DOHH2 (cell line): ENCODE measurements at regions not wholly inside any gene's neighbourhood (a gene's known extent, or its start where the extent isn't known, plus 50 kb on each side); places are given as distances from the start of the nearest gene placed in this dataset.

ENCODE experiments used
- H3F3A ChIP-seq: fragments of 200-600 bp; sonication (generic), shearing (Covaris generic); 2 replicates; pipeline ENCODE4 v1.6.0; 2016; ENCODE audit warnings: antibody characterized with exemption, mild to moderate bottlenecking; ENCODE audit not compliant: control insufficient read depth, insufficient read depth
- H3K27ac ChIP-seq: fragments of 200-600 bp; sonication (generic); 2 replicates; pipeline ENCODE4 v1.5.1; 2014; ENCODE audit warnings: low read depth, mild to moderate bottlenecking, low read length, moderate library complexity
- H3K27me3 ChIP-seq: fragments of 200-600 bp; sonication (generic); 2 replicates; pipeline ENCODE4 v1.6.1; 2014; ENCODE audit warnings: mild to moderate bottlenecking, low read length, mixed read lengths; ENCODE audit not compliant: control insufficient read depth
- H3K36me3 ChIP-seq: fragments of 200-600 bp; sonication (generic); 2 replicates; pipeline ENCODE4 v1.6.1; 2014; ENCODE audit warnings: mild to moderate bottlenecking, low read length, moderate library complexity, mixed read lengths; ENCODE audit not compliant: control insufficient read depth
- H3K4me1 ChIP-seq: fragments of 200-600 bp; sonication (generic); 2 replicates; pipeline ENCODE4 v1.6.1; 2014; ENCODE audit warnings: mild to moderate bottlenecking, low read length, mixed read lengths; ENCODE audit not compliant: control insufficient read depth
- H3K4me2 ChIP-seq: fragments of 200-600 bp; sonication (generic); 2 replicates; pipeline ENCODE4 v1.6.0; 2014; ENCODE audit warnings: mild to moderate bottlenecking, low read length, moderate library complexity
- H3K4me3 ChIP-seq: fragments of 200-600 bp; sonication (generic); 2 replicates; pipeline ENCODE4 v1.5.1; 2014; ENCODE audit warnings: mild to moderate bottlenecking, low read length, mixed read lengths
- H3K79me2 ChIP-seq: fragments of 200-600 bp; sonication (generic); 2 replicates; pipeline ENCODE4 v1.6.1; 2014; ENCODE audit warnings: mild to moderate bottlenecking, low read length, mixed read lengths; ENCODE audit not compliant: control insufficient read depth
- H3K9me2 ChIP-seq: fragments of 200-600 bp; sonication (generic); replicated peaks from 2 replicates; pipeline ENCODE4 v1.6.1; 2014; ENCODE audit warnings: mild to moderate bottlenecking, low read length, mixed read lengths; ENCODE audit not compliant: control insufficient read depth
- H3K9me3 ChIP-seq: fragments of 200-600 bp; sonication (generic); 2 replicates; pipeline ENCODE4 v1.6.1; 2014; ENCODE audit warnings: antibody characterized with exemption, low read length, mixed read lengths; ENCODE audit not compliant: control insufficient read depth, insufficient read depth
- H4K20me1 ChIP-seq: fragments of 200-600 bp; sonication (generic); 2 replicates; pipeline ENCODE4 v1.6.0; 2014; ENCODE audit warnings: low read depth, mild to moderate bottlenecking, antibody characterized with exemption, low read length, moderate library complexity; ENCODE audit not compliant: control insufficient read depth, insufficient read depth
- EZH2phosphoT487 ChIP-seq: fragments of 200-600 bp; sonication (generic); IDR thresholded peaks from 2 replicates; pipeline ENCODE4 v1.6.1; 2017; ENCODE audit warnings: borderline replicate concordance, mild to moderate bottlenecking, antibody characterized with exemption, low read length, moderate library complexity, mixed read lengths
- TF ChIP-seq, protein P1 (sequence below): fragments of 200-600 bp; sonication (generic); IDR thresholded peaks from one replicate; pipeline ENCODE4 v1.5.1; 2014; ENCODE audit warnings: antibody characterized with exemption, mild to moderate bottlenecking, low read depth, low read length; ENCODE audit not compliant: poor library complexity, severe bottlenecking

GRCh38 chr10:117759266-117759665 lies 216.7 kb downstream of the EMX2 start:
- Histone ChIP-seq H3K27ac (no peak overlapping the region), H3K36me3 (no peaks in the 10 kb centered on the region), H3K4me3 (no peak overlapping the region), H3K4me1 (no peaks in the 10 kb centered on the region), H3F3A (no peaks in the 10 kb centered on the region), H3K79me2 (no peaks in the 10 kb centered on the region), H3K9me2 (no peaks in the 10 kb centered on the region), H3K9me3 (no peaks in the 10 kb centered on the region), H3K27me3 (no peaks in the 10 kb centered on the region), H4K20me1 (no peaks in the 10 kb centered on the region), H3K4me2 (no peak overlapping the region)
- TF ChIP-seq, protein P1, sequence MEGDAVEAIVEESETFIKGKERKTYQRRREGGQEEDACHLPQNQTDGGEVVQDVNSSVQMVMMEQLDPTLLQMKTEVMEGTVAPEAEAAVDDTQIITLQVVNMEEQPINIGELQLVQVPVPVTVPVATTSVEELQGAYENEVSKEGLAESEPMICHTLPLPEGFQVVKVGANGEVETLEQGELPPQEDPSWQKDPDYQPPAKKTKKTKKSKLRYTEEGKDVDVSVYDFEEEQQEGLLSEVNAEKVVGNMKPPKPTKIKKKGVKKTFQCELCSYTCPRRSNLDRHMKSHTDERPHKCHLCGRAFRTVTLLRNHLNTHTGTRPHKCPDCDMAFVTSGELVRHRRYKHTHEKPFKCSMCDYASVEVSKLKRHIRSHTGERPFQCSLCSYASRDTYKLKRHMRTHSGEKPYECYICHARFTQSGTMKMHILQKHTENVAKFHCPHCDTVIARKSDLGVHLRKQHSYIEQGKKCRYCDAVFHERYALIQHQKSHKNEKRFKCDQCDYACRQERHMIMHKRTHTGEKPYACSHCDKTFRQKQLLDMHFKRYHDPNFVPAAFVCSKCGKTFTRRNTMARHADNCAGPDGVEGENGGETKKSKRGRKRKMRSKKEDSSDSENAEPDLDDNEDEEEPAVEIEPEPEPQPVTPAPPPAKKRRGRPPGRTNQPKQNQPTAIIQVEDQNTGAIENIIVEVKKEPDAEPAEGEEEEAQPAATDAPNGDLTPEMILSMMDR: no peak
- no peak for TF ChIP-seq EZH2phosphoT487

GRCh38 chr10:117761695-117762094 lies 219.1 kb downstream of the EMX2 start:
- Histone ChIP-seq H3K27me3 (no peaks in the 10 kb centered on the region), H3K79me2 (no peaks in the 10 kb centered on the region), H3K4me1 (no peaks in the 10 kb centered on the region)

GRCh38 chr10:117762126-117762818 lies 219.7 kb downstream of the EMX2 start:
- no peaks in the 10 kb centered on the region for H3K27me3 ChIP-seq
- no peak overlapping the region for H3K4me2 ChIP-seq
- no peaks in the 10 kb centered on the region for H3K79me2 ChIP-seq

More at GRCh38 chr10:117761695-117762094, 219.1 kb downstream of the EMX2 start:
- no peak overlapping the region for H3K27ac ChIP-seq
- H3F3A ChIP-seq: no peaks in the 10 kb centered on the region
- no peaks in the 10 kb centered on the region for H4K20me1 ChIP-seq
- no peak overlapping the region for H3K4me2 ChIP-seq
- no peak overlapping the region for H3K4me3 ChIP-seq
- TF ChIP-seq, protein P1: no peak
- no peak for TF ChIP-seq EZH2phosphoT487
- H3K9me3 ChIP-seq: no peaks in the 10 kb centered on the region
- H3K36me3 ChIP-seq: no peaks in the 10 kb centered on the region
- H3K9me2 ChIP-seq: no peaks in the 10 kb centered on the region

More at GRCh38 chr10:117762126-117762818, 219.7 kb downstream of the EMX2 start:
- H3K27ac ChIP-seq: no peak overlapping the region
- TF ChIP-seq, protein P1: no peak
- TF ChIP-seq EZH2phosphoT487: no peak
- no peaks in the 10 kb centered on the region for H3K4me1 ChIP-seq
- H3K9me2 ChIP-seq: no peaks in the 10 kb centered on the region
- no peaks in the 10 kb centered on the region for H3K9me3 ChIP-seq
- no peaks in the 10 kb centered on the region for H3K36me3 ChIP-seq
- H3K4me3 ChIP-seq: no peak overlapping the region
- H3F3A ChIP-seq: no peaks in the 10 kb centered on the region
- no peaks in the 10 kb centered on the region for H4K20me1 ChIP-seq
